ENCODE measurements at regions not wholly inside any gene's neighbourhood (a gene's known extent, or its start where the extent isn't known, plus 50 kb on each side); places are given as distances from the start of the nearest gene placed in this dataset.

- Mint-ChIP-seq H3K27me3 (ENCODE audit: insufficient read depth, low read depth) (no peaks in the 10 kb centered on the region), H3K36me3 (no peaks in the 10 kb centered on the region), H3K4me3 (no peak overlapping the region), H3K4me1 (peaks cover 4% of the 10 kb centered on the region), H3K9me3 (peaks cover 19% of the 10 kb centered on the region), H3K27ac (no peak overlapping the region)
- no peaks in the 10 kb centered on the region for H3K9me3 ChIP-seq (ENCODE audit: low read depth)
- H2AFZ ChIP-seq (replicated peaks) = no peak overlapping the region
- H3K79me2 ChIP-seq (ENCODE audit: low read depth) = no peaks in the 10 kb centered on the region
- H4K20me1 ChIP-seq (ENCODE audit: low read depth) = no peaks in the 10 kb centered on the region
- no peaks in the 10 kb centered on the region for H3K36me3 ChIP-seq
- no peak for TF ChIP-seq EZH2phosphoT487 (IDR thresholded peaks at IDR 0.05)
- TF ChIP-seq, protein P1, sequence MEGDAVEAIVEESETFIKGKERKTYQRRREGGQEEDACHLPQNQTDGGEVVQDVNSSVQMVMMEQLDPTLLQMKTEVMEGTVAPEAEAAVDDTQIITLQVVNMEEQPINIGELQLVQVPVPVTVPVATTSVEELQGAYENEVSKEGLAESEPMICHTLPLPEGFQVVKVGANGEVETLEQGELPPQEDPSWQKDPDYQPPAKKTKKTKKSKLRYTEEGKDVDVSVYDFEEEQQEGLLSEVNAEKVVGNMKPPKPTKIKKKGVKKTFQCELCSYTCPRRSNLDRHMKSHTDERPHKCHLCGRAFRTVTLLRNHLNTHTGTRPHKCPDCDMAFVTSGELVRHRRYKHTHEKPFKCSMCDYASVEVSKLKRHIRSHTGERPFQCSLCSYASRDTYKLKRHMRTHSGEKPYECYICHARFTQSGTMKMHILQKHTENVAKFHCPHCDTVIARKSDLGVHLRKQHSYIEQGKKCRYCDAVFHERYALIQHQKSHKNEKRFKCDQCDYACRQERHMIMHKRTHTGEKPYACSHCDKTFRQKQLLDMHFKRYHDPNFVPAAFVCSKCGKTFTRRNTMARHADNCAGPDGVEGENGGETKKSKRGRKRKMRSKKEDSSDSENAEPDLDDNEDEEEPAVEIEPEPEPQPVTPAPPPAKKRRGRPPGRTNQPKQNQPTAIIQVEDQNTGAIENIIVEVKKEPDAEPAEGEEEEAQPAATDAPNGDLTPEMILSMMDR (IDR thresholded peaks at IDR 0.05) = no peak
- no peak for TF ChIP-seq EZH2 (IDR thresholded peaks at IDR 0.05)
- no peaks in the 10 kb centered on the region for H3K4me1 ChIP-seq
- no peak overlapping the region for H3K4me3 ChIP-seq
- no peaks in the 10 kb centered on the region for H3K27me3 ChIP-seq
- H3K27ac ChIP-seq = no peak overlapping the region
- H3K4me2 ChIP-seq = no peak overlapping the region
- H3K9ac ChIP-seq = no peak overlapping the region
- H3F3A ChIP-seq (ENCODE audit: low read depth) = no peaks in the 10 kb centered on the region
- DNase-seq (ENCODE audit: low spot score) = no peak
Measured at GRCh38 chr2:5263291-5263690, 428.9 kb upstream of the SOX11 start.

DNA sequence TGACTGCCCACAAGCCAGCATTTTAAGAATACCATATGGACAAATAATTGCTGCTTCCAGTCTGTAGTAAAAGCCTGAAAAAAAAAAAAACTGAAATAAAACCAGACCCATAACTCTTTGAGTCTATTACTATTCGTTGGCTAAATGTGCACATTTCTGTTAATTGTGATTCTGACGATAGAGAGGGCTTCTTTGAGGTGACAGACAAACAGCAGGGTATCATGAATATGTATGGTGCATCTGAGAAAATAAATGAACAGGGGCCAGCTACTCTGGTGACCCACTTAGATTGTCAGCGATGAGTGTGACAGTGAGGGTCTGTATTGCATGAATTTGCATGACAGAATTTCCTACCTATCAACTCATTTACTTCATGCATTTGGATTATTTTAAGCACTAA is 427.8 kb upstream of the SOX11 start:
- no peak overlapping the region for H3K4me3 ChIP-seq
- H3K36me3 ChIP-seq = no peaks in the 10 kb centered on the region
- H3K27me3 Mint-ChIP-seq (ENCODE audit: insufficient read depth, low read depth) = no peaks in the 10 kb centered on the region
- no peak for DNase-seq (ENCODE audit: low spot score)
- H3K27ac ChIP-seq = no peak overlapping the region
- no peaks in the 10 kb centered on the region for H3K9me3 ChIP-seq (ENCODE audit: low read depth)
- no peaks in the 10 kb centered on the region for H3K79me2 ChIP-seq (ENCODE audit: low read depth)
- H3K9me3 Mint-ChIP-seq = peaks cover 13% of the 10 kb centered on the region
- H3K9ac ChIP-seq = no peak overlapping the region
- no peaks in the 10 kb centered on the region for H3K36me3 Mint-ChIP-seq
- peaks cover 4% of the 10 kb centered on the region for H3K4me1 Mint-ChIP-seq
- H3K4me3 Mint-ChIP-seq = no peak overlapping the region
- no peak overlapping the region for H3K27ac Mint-ChIP-seq
- H3K27me3 ChIP-seq = no peaks in the 10 kb centered on the region
- no peak for TF ChIP-seq EZH2phosphoT487 (IDR thresholded peaks at IDR 0.05)
- no peak for TF ChIP-seq EZH2 (IDR thresholded peaks at IDR 0.05)
- TF ChIP-seq, protein P1 (IDR thresholded peaks at IDR 0.05) = no peak
- no peaks in the 10 kb centered on the region for H3K4me1 ChIP-seq
- H3K4me2 ChIP-seq = no peak overlapping the region
- no peaks in the 10 kb centered on the region for H3F3A ChIP-seq (ENCODE audit: low read depth)
- no peak overlapping the region for H2AFZ ChIP-seq (replicated peaks)
- no peaks in the 10 kb centered on the region for H4K20me1 ChIP-seq (ENCODE audit: low read depth)

- H3K4me1 ChIP-seq = no peaks in the 10 kb centered on the region
- no peak overlapping the region for H3K9ac ChIP-seq
- no peak overlapping the region for H3K27ac ChIP-seq
- Mint-ChIP-seq H3K9me3 (no peaks in the 10 kb centered on the region), H3K27me3 (ENCODE audit: insufficient read depth, low read depth) (no peaks in the 10 kb centered on the region), H3K27ac (no peak overlapping the region), H3K4me3 (no peak overlapping the region), H3K4me1 (peaks cover 13% of the 10 kb centered on the region), H3K36me3 (no peaks in the 10 kb centered on the region)
- no peaks in the 10 kb centered on the region for H3K27me3 ChIP-seq
- no peaks in the 10 kb centered on the region for H3K79me2 ChIP-seq (ENCODE audit: low read depth)
- no peaks in the 10 kb centered on the region for H3K9me3 ChIP-seq (ENCODE audit: low read depth)
- H3F3A ChIP-seq (ENCODE audit: low read depth) = no peaks in the 10 kb centered on the region
- H2AFZ ChIP-seq (replicated peaks) = no peak overlapping the region
- H3K4me2 ChIP-seq = no peak overlapping the region
- H3K4me3 ChIP-seq = no peak overlapping the region
- no peak for DNase-seq (ENCODE audit: low spot score)
- H3K36me3 ChIP-seq = no peaks in the 10 kb centered on the region
- H4K20me1 ChIP-seq (ENCODE audit: low read depth) = no peaks in the 10 kb centered on the region
- TF ChIP-seq, protein P1 (IDR thresholded peaks at IDR 0.05) = no peak
- no peak for TF ChIP-seq EZH2phosphoT487 (IDR thresholded peaks at IDR 0.05)
- TF ChIP-seq EZH2 (IDR thresholded peaks at IDR 0.05) = no peak
Measured at GRCh38 chr2:5285061-5285460, 407.1 kb upstream of the SOX11 start.

Measured in neural progenitor cell (in vitro differentiated cells).